Fibroblast of skin of left quadriceps (primary cell): ENCODE measurements at regions not wholly inside any gene's neighbourhood (a gene's known extent, or its start where the extent isn't known, plus 50 kb on each side); places are given as distances from the start of the nearest gene placed in this dataset.
"Not testable (repeated sequence)": the region's sequence is repeated elsewhere in the genome, so short reads cannot be mapped to it uniquely, and the experiment has no call there.

Experiments
- DNase-seq, 2 experiments: peaks; one replicate each; pipeline ENCODE4 v3.0.0-alpha.2; 2013; ENCODE audit warnings: low read depth in 2 of 2

- no peak for DNase-seq
Observed at GRCh38 chr2:180695586-180696401, 284.6 kb upstream of the UBE2E3 start.

DNA sequence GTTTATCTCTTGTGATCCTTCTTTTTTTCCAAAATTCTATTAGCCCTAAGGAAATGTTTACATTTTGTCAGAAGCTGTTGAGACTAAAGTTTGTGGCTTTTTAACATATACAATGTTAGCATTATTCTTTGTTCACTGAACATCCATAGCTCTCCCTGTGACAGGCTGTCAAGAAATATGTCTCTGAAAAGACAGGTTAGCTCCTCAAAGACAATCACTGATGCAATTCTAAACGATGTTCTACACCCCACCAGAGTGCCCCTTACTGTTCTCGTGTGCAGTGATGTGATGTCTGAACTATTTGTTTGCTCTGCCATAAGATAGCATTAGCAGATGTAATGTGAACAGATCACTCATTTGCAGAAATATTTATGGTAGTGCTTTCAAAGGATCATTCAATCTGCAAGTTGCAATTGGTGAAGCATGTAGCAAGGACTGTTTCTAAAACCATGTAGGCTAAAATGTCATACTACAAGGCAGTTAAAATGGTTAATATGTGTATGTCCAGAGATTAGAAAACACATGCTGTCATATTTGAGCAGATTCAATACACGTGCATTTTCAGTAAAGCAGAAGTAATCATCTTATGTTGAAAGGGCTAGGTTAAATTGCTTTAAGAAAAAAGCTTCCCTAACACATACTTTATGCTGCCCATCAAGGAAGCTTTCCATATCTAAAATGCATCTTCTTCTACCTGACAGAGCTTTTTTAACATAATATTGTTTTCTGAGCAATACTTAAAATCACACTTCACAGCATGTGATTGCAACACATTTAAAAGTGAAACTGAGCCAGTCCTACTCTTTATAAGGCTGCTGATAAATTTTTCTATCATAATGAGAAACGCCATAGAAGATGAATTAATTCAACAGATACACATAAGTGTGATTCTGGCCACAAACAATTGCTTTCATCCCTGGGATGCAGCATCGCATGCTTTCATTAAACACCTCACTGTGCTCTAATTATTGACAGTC is 285.7 kb upstream of the UBE2E3 start:
- DNase-seq: peak; percentile 20 to 34

DNA sequence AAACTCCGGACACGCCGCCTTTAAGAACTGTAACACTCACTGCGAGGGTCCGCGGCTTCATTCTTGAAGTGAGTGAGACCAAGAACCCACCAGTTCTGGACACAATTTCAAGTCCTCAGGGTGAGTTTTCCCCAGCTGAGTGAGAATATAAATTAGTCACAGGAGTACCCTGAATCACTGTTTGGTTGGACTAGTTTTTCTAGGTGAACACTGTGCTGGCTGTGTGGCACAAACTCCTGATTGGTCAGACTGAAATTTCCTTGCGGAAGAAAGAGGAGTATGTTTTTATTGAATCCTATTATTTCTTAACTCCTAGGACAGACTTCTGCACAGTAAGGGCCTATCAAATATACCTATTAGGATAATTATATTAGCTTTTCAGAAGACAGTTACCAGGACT is 288.1 kb upstream of the UBE2E3 start:
- DNase-seq: no peak

- DNase-seq: not testable (repeated sequence)
Observed at GRCh38 chr2:180691855-180692223, 288.6 kb upstream of the UBE2E3 start.

DNA sequence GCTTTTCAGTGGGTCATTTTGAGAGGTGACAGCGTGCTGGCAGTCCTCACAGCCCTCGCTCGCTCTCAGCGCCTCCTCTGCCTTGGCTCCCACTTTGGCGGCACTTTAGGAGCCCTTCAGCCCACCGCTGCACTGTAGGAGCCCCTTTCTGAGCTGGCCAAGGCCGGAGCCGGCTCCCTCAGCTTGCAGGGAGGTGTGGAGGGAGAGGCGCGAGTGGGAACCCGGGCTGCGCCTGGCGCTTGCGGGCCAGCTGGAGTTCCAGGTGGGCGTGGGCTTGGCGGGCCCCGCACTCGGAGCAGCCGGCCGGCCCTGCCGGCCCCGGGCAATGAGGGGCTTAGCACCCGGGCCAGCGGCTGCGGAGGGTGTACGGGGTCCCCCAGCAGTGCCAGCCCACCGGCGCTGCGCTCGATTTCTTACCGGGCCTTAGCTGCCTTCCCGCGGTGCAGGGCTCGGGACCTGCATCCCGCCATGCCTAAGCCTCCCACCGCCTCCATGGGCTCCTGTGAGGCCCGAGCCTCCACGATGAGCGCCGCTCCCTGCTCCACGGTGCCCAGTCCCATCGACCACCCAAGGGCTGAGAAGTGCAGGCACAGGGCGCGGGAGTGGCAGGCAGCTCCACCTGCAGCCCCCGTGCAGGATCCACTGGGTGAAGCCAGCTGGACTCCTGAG is 289.1 kb upstream of the UBE2E3 start:
- DNase-seq: not testable (repeated sequence)

GRCh38 chr2:180690611-180691010 is 289.8 kb upstream of the UBE2E3 start:
- no peak for DNase-seq

- DNase-seq: no peak
Observed at GRCh38 chr2:180682871-180683270, 297.5 kb upstream of the UBE2E3 start.

GRCh38 chr2:180679693-180680092 is 300.7 kb upstream of the UBE2E3 start:
- no peak for DNase-seq

DNA sequence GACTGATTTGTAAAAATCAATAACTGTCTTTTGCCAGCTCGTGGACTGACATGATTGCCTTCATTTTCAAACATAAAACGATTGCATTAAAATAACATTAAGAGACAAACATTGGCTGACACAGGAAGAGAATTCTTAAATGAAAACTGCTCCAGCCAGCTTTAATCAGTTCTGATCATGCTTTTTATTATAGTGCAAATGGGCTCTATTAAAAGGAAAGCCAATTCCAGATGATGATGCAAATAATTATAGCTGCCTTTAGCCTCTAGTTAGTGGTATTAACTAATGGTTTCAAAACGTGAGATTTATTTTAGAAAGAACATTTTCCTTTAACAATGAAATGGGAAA is 301.8 kb upstream of the UBE2E3 start:
- no peak for DNase-seq

GRCh38 chr2:180677930-180678624 is 302.3 kb upstream of the UBE2E3 start:
- no peak for DNase-seq

GRCh38 chr2:180677200-180677599 is 303.2 kb upstream of the UBE2E3 start:
- DNase-seq: no peak

DNA sequence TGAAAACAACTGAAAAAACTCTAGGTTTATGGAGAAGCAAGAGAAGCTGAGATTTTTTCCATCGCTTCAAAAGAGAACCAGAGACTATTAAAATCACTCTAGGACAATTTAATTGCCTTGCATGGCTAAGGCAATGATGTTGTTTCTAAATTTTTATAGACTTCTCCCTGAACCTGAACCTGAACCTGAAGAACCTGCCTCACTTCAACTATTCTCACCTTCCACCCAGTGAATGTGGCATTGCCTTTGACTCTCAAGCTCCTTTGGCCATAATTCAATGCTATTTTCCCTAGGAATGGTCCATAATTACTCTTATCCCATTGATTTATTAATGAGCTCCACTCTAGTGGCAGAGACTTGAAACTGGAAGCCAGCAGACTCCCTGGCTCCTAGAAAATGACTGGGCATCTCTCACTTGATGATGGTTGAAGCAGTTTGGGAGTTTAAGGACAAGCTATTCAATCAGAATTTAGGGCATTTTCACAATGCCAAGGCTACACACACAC is 303.8 kb upstream of the UBE2E3 start:
- DNase-seq: no peak

- DNase-seq: no peak
Observed at GRCh38 chr2:180675170-180675569, 305.2 kb upstream of the UBE2E3 start.

DNA sequence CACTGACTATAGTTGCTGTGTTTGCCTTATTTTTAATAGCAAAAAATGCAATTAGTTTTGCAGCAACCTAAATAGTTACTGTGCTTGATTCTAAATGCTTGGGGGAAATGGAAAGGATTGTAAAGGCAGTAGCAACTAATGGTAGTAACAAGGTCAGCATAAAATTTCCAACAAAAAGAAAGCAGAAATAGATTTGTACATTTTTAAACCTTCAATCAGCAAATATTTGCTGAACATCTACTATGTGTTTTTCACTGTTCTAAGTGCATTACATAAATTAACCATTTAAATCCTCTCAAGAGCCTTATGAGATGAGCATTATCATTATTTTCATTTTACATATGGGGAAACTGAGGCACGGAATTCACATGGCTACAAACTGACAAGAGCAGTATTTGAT is 308.0 kb upstream of the UBE2E3 start:
- DNase-seq: no peak

GRCh38 chr2:180670302-180671003 is 310.0 kb upstream of the UBE2E3 start:
- no peak for DNase-seq

DNA sequence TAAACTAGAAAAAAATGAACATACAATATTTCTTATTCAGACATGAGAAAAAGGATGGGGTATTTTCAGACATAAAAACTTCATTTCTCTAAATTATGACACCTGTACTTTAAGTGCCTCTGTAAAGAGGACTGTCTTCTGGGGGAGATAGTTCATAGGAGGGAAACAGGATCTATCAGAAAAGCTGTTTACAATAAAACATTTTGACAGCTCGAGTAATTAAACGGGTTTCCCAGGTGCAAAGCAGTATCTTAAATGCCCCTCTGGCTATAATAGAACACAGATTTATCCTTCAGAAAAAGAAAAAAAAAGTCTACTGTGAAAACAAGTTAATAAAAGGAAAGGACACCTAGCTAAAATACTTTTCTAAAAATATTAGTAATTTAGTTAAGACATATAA is 311.4 kb upstream of the UBE2E3 start:
- no peak for DNase-seq

DNA sequence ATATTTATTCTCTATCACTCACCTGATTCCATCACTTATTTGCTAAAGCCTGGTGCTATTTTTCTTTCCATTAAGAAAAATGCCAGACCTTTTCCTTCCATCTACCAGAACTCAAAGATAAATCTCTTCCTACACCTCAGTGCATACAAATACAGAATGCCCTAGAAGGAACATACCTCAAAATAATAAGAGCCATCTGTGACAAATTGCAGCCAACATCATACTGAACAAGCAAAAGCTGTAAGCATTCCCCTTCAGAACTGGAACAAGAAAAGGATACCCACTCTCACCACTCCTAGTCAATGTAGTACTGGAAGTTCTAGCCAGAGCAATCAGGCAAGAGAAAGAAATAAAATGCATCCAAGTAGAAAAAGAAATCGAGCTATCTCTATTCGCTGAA is 315.9 kb upstream of the UBE2E3 start:
- no peak for DNase-seq

DNA sequence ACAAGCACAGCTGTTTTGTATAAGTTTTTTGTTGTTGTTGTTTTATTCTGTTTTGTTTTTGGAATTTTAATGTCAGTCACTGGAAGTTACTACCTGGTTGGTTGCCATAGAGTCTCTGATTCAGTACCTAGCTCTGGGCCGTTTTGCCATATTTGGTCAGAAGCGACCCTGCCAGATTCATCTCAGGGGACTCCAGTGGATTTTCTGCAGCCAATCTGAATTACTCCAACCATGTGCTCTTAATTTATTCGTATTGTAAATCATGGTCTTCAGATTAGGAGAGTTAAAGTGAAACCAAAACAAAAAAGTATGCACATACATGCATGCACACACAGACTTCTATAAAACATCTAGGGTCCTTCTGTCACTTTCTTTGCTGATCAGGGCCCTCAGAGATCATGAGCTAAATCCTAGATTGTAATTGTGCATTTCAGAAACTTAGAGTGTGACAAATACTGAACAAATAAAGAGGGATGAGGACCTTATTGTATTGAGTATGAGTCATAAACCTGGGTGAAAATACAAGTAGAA is 317.4 kb upstream of the UBE2E3 start:
- peak; percentile 65 to 70 for DNase-seq

GRCh38 chr2:180662521-180662920 is 317.9 kb upstream of the UBE2E3 start:
- DNase-seq: no peak

DNA sequence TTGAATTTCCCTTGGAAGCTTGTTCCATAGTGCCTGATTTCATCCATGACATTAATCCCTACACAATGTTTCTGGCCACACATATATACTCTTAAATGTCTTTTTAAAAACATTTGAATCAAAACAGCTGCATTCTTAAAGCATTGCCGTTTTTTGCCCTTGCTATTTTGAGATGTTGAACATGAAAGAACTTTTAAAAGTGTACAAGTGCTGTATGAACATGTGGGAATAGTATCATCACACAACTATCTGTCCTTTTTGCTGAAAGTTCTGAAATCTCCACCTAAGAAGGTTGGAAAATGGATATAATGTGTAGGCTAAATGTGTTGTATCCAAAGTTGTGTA is 318.7 kb upstream of the UBE2E3 start:
- DNase-seq: no peak
